Smooth muscle cell (in vitro differentiated cells): ENCODE measurements at regions not wholly inside any gene's neighbourhood (a gene's known extent, or its start where the extent isn't known, plus 50 kb on each side); places are given as distances from the start of the nearest gene placed in this dataset.

ENCODE experiments used
- DNase-seq: peaks from one replicate; lab custom pipeline; 2025; ENCODE audit not compliant: unreplicated experiment; lab: John Stamatoyannopoulos, UW
- H2AFZ ChIP-seq: fragments of 200-600 bp; sonication (generic); 2 replicates; pipeline ENCODE4 v1.6.0; 2016; ENCODE audit warnings: antibody characterized with exemption, low read depth, mild to moderate bottlenecking
- H3F3A ChIP-seq: fragments of 200-600 bp; sonication (generic); 2 replicates; pipeline ENCODE4 v1.6.0; 2017; ENCODE audit warnings: antibody characterized with exemption, low read depth
- H3K27ac ChIP-seq: fragments of 200-600 bp; sonication (generic); 2 replicates; pipeline ENCODE4 v1.5.1; 2016; ENCODE audit warnings: low read depth, mild to moderate bottlenecking
- H3K27me3 ChIP-seq: fragments of 200-600 bp; sonication (generic); 2 replicates; pipeline ENCODE4 v1.6.1; 2016; ENCODE audit warnings: low read depth, mild to moderate bottlenecking
- H3K36me3 ChIP-seq: fragments of 200-600 bp; sonication (generic); 2 replicates; pipeline ENCODE4 v1.5.1; 2016; ENCODE audit warnings: low read depth
- H3K4me1 ChIP-seq: fragments of 200-600 bp; sonication (generic); 2 replicates; pipeline ENCODE4 v1.5.1; 2016; ENCODE audit warnings: low read depth
- H3K4me2 ChIP-seq: fragments of 200-600 bp; sonication (generic); 2 replicates; pipeline ENCODE4 v1.6.0; 2016; ENCODE audit warnings: mild to moderate bottlenecking
- H3K4me3 ChIP-seq: fragments of 200-600 bp; sonication (generic); 2 replicates; pipeline ENCODE4 v1.5.1; 2016; ENCODE audit warnings: mild to moderate bottlenecking
- H3K79me2 ChIP-seq: fragments of 200-600 bp; sonication (generic); 2 replicates; pipeline ENCODE4 v1.6.0; 2016; ENCODE audit warnings: low read depth, mild to moderate bottlenecking
- H3K9ac ChIP-seq: fragments of 200-600 bp; sonication (generic); 2 replicates; pipeline ENCODE4 v1.6.0; 2016; ENCODE audit warnings: low read depth
- H3K9me3 ChIP-seq: fragments of 200-600 bp; sonication (generic); replicated peaks from 2 replicates; pipeline ENCODE4 v1.5.1; 2016; ENCODE audit warnings: low read depth
- H4K20me1 ChIP-seq: fragments of 200-600 bp; sonication (generic); 2 replicates; pipeline ENCODE4 v1.6.0; 2016; ENCODE audit warnings: low read depth
- CTCF ChIP-seq: fragments of 200-600 bp; sonication (generic); IDR thresholded peaks from 2 replicates; pipeline ENCODE4 v1.5.1; 2017; ENCODE audit warnings: borderline replicate concordance, mild to moderate bottlenecking, antibody characterized with exemption; ENCODE audit not compliant: insufficient read depth, poor library complexity, severe bottlenecking
- WGBS: methylation state at CpG from one replicate; pipeline ENCODE4 v1.1.7; 2016; ENCODE audit warnings: low lambda C conversion rate; 5-methylcytosine and 5-hydroxymethylcytosine counted together

GRCh38 chr9:16316456-16316855 lies 554.0 kb downstream of the BNC2 start:
- no peak overlapping the region for H2AFZ ChIP-seq
- no peak for TF ChIP-seq CTCF

GRCh38 chr9:16316911-16317817 lies 553.3 kb downstream of the BNC2 start:
- no peak for TF ChIP-seq CTCF
- no peaks in the 10 kb centered on the region for H3K4me1 ChIP-seq
- H3K9me3 ChIP-seq, result no peaks in the 10 kb centered on the region
- H3K4me2 ChIP-seq, result no peak overlapping the region
- no peaks in the 10 kb centered on the region for H3K36me3 ChIP-seq
- H2AFZ ChIP-seq, result no peak overlapping the region
- WGBS, result 90% methylated on average over 15 of the region's 15 CpGs
- no peak overlapping the region for H3K9ac ChIP-seq
- no peaks in the 10 kb centered on the region for H3K27me3 ChIP-seq
- H3K4me3 ChIP-seq, result no peak overlapping the region
- H3F3A ChIP-seq, result no peaks in the 10 kb centered on the region
- DNase-seq, result no peak
- no peaks in the 10 kb centered on the region for H4K20me1 ChIP-seq
- H3K79me2 ChIP-seq, result no peaks in the 10 kb centered on the region
- no peak overlapping the region for H3K27ac ChIP-seq

More at GRCh38 chr9:16316456-16316855, 554.0 kb downstream of the BNC2 start:
- H4K20me1 ChIP-seq, result no peaks in the 10 kb centered on the region
- H3K27ac ChIP-seq, result no peak overlapping the region
- no peaks in the 10 kb centered on the region for H3F3A ChIP-seq
- no peaks in the 10 kb centered on the region for H3K36me3 ChIP-seq
- H3K9ac ChIP-seq, result no peak overlapping the region
- no peaks in the 10 kb centered on the region for H3K4me1 ChIP-seq
- H3K27me3 ChIP-seq, result no peaks in the 10 kb centered on the region
- no peak overlapping the region for H3K4me2 ChIP-seq
- WGBS, result 95% methylated on average over 9 of the region's 9 CpGs
- no peaks in the 10 kb centered on the region for H3K79me2 ChIP-seq
- no peaks in the 10 kb centered on the region for H3K9me3 ChIP-seq
- H3K4me3 ChIP-seq, result no peak overlapping the region
- DNase-seq, result no peak

GRCh38 chr9:16318516-16319060 lies 551.9 kb downstream of the BNC2 start:
- H3K4me2 ChIP-seq, result no peak overlapping the region
- H3F3A ChIP-seq, result no peaks in the 10 kb centered on the region
- no peak for TF ChIP-seq CTCF
- no peaks in the 10 kb centered on the region for H3K27me3 ChIP-seq
- DNase-seq, result no peak
- no peaks in the 10 kb centered on the region for H3K9me3 ChIP-seq
- no peak overlapping the region for H3K4me3 ChIP-seq
- H3K36me3 ChIP-seq, result no peaks in the 10 kb centered on the region
- no peaks in the 10 kb centered on the region for H3K79me2 ChIP-seq
- WGBS, result 90% methylated on average over 20 of the region's 20 CpGs
- no peak overlapping the region for H2AFZ ChIP-seq
- no peak overlapping the region for H3K27ac ChIP-seq
- no peak overlapping the region for H3K9ac ChIP-seq
- H3K4me1 ChIP-seq, result no peaks in the 10 kb centered on the region
- no peaks in the 10 kb centered on the region for H4K20me1 ChIP-seq
